HEK293 (cell line): ENCODE measurements at regions not wholly inside any gene's neighbourhood (a gene's known extent, or its start where the extent isn't known, plus 50 kb on each side); places are given as distances from the start of the nearest gene placed in this dataset.

Experiments
- ATF2 ChIP-seq: fragments of 450-650 bp; formaldehyde crosslinking; IDR thresholded peaks from 2 replicates; pipeline ENCODE4 v1.5.1; 2016; ENCODE audit warnings: missing biosample characterization, missing genetic modification characterization, low read depth
- BCL11B ChIP-seq: fragments of 450-650 bp; formaldehyde crosslinking; IDR thresholded peaks from 2 replicates; pipeline ENCODE4 v1.5.1; 2016; ENCODE audit warnings: low read depth, missing biosample characterization, missing genetic modification characterization
- CTCF ChIP-seq: fragments of 450-650 bp; formaldehyde crosslinking; IDR thresholded peaks from 2 replicates; pipeline ENCODE4 v1.5.1; 2016; ENCODE audit warnings: missing biosample characterization, missing genetic modification characterization
- ELK4 ChIP-seq: IDR thresholded peaks from 2 replicates; pipeline ENCODE4 v1.6.1; 2011; ENCODE audit warnings: mild to moderate bottlenecking, low read depth, low read length, borderline replicate concordance
- ZNF221 ChIP-seq: fragments of 450-650 bp; formaldehyde crosslinking; IDR thresholded peaks from 2 replicates; pipeline ENCODE4 v1.5.1; 2017; ENCODE audit warnings: missing biosample characterization, missing genetic modification characterization, borderline replicate concordance
- ZNF274 ChIP-seq, 2 experiments: fragments of 200-500 bp in 1 of 2; fragments of 450-650 bp in 1 of 2; sonication (Bioruptor generic) in 1 of 2; formaldehyde crosslinking in 1 of 2; IDR thresholded peaks; 2 replicates each; pipeline versions ENCODE4 v1.5.1 to v1.6.1; 2014 to 2016; ENCODE audit warnings: borderline replicate concordance in 1 of 2, inconsistent platforms in 1 of 2, low read length in 1 of 2, missing biosample characterization in 1 of 2, missing genetic modification characterization in 1 of 2
- ZNF362 ChIP-seq: fragments of 450-650 bp; formaldehyde crosslinking; IDR thresholded peaks from 2 replicates; pipeline ENCODE4 v1.5.1; 2016; ENCODE audit warnings: missing biosample characterization, missing genetic modification characterization
- ZNF704 ChIP-seq: fragments of 450-650 bp; formaldehyde crosslinking; IDR thresholded peaks from 2 replicates; pipeline ENCODE4 v1.5.1; 2016; ENCODE audit warnings: missing biosample characterization, missing genetic modification characterization
- ZNF785 ChIP-seq: fragments of 450-650 bp; formaldehyde crosslinking; IDR thresholded peaks from 2 replicates; pipeline ENCODE4 v1.5.1; 2016; ENCODE audit warnings: missing biosample characterization, missing genetic modification characterization

GRCh38 chr1:101547357-101547756 lies 310.5 kb downstream of the S1PR1 start:
- TF ChIP-seq CTCF (tag by site-specific recombination) (no peak), BCL11B (tag by site-specific recombination) (no peak), ZNF362 (tag by site-specific recombination) (no peak), ZNF785 (tag by site-specific recombination) (no peak), ELK4 (no peak), ZNF274 (IDR thresholded peaks at IDR 0.05; ENCODE audit: low read length) (no peak), ZNF274 (tag by site-specific recombination; IDR thresholded peaks at IDR 0.05; ENCODE audit: borderline replicate concordance) (no peak), ATF2 (no peak), ZNF704 (tag by site-specific recombination) (no peak), ZNF221 (tag by site-specific recombination) (no peak)
